Transverse colon (tissue), 4 donors: ENCODE measurements at regions not wholly inside any gene's neighbourhood (a gene's known extent, or its start where the extent isn't known, plus 50 kb on each side); places are given as distances from the start of the nearest gene placed in this dataset.

Experiments
- DNase-seq: peaks from one replicate; pipeline ENCODE4 v3.0.0-alpha.2; 2019
- H3K27ac ChIP-seq, 4 donors: fragments of 200-600 bp; sonication (generic); 2 replicates each; pipeline ENCODE4 v1.5.1; 2016 to 2018; ENCODE audit warnings: inconsistent platforms in 4 of 4
- H3K27me3 ChIP-seq: fragments of 200-600 bp; sonication (generic); 2 replicates; pipeline ENCODE4 v1.5.1; 2017; ENCODE audit warnings: inconsistent platforms
- H3K36me3 ChIP-seq, 4 donors: fragments of 200-600 bp; sonication (generic); 2 replicates each; pipeline ENCODE4 v1.5.1; 2017 to 2019; ENCODE audit warnings: inconsistent platforms in 4 of 4
- H3K4me1 ChIP-seq, 4 donors: fragments of 200-600 bp; sonication (generic); 2 replicates each; pipeline ENCODE4 v1.5.1; 2017 to 2020; ENCODE audit warnings: inconsistent platforms in 4 of 4
- H3K4me3 ChIP-seq, 4 donors: fragments of 200-600 bp; sonication (generic); 1 replicate in 1 of 4; 2 replicates in 3 of 4; pipeline versions ENCODE4 v1.5.1 to v1.6.1; 2017 to 2019; ENCODE audit warnings: inconsistent platforms in 4 of 4
- H3K9me3 ChIP-seq, 2 donors: fragments of 200-600 bp; sonication (generic); 2 replicates each; pipeline ENCODE4 v1.5.1; 2017 to 2019; ENCODE audit warnings: inconsistent platforms in 2 of 2
- EP300 ChIP-seq: sonication (generic); formaldehyde crosslinking; IDR thresholded peaks from one replicate; pipeline ENCODE4 v1.6.1; 2017; ENCODE audit warnings: antibody characterized with exemption, low read depth
- POLR2A ChIP-seq: fragments of 450-650 bp; IDR thresholded peaks from one replicate; pipeline ENCODE4 v1.6.1; 2016; ENCODE audit warnings: antibody characterized with exemption, mild to moderate bottlenecking, moderate library complexity
- POLR2AphosphoS5 ChIP-seq, 3 donors: sonication (generic); formaldehyde crosslinking; IDR thresholded peaks; one replicate each; pipeline ENCODE4 v1.6.1; 2016; ENCODE audit warnings: antibody characterized with exemption in 3 of 3
- WGBS, 2 donors: methylation state at CpG; one replicate each; pipeline ENCODE4 v1.1.5; 2018; ENCODE audit warnings: low coverage in 1 of 2; 5-methylcytosine and 5-hydroxymethylcytosine counted together
- in situ Hi-C, 4 donors: fragments of 200-750 bp; cut with MboI; loops; one replicate each; pipeline versions ENCODE4 v1.15.0 to v1.15.1; 2017; ENCODE audit warnings: low sequenced_read_pairs in 3 of 4, low pct_ligation_motif_present in 1 of 4, low pct_unique_long_range_greater_than_20kb in 1 of 4
- intact Hi-C: fragments of 100-400 bp; cut with DNase I; formaldehyde crosslinking; loops from one replicate; pipeline ENCODE4 v1.15.1; 2023; ENCODE audit warnings: low total_unique reads
- TF ChIP-seq, protein P1 (sequence below), 5 experiments: fragments of 200-600 bp in 3 of 5; fragments of 450-650 bp in 2 of 5; sonication (generic) in 3 of 5; IDR thresholded peaks; 1 replicate in 2 of 5; 2 replicates in 3 of 5; pipeline ENCODE4 v1.5.1; 2016 to 2017; ENCODE audit warnings: antibody characterized with exemption in 5 of 5, inconsistent platforms in 3 of 5, mild to moderate bottlenecking in 2 of 5, moderate library complexity in 1 of 5

DNA sequence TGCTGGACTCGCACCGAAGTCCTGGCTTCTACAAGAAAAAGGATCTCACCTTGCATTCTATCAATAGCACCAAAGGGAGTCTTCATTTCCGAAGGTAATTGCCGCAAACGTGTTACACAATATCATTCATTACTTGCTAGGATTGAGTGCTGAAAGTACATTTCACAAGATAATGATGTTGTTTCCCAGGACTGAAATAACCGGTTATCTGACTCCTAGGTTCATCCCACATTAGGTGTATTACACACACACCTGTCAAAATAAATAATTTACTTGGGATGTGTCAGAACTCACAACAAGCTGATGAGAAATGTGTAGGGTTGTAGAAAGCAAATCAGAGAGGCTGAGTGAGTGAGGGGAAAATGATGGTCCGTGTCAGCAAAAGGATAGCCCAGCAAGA is 219.4 kb upstream of the RHOBTB1 start:
- in situ Hi-C loops (no loop called here), intact Hi-C loops (no loop called here)
- Histone ChIP-seq H3K4me1 (no peaks in the 10 kb centered on the region), H3K4me3 (no peak overlapping the region), H3K36me3 (no peaks in the 10 kb centered on the region), H3K27ac (no peak overlapping the region), H3K9me3 (no peaks in the 10 kb centered on the region), H3K27me3 (no peaks in the 10 kb centered on the region)
- no peak for DNase-seq
- TF ChIP-seq POLR2AphosphoS5 (IDR thresholded peaks at IDR 0.05) (no peak), EP300 (no peak), POLR2A (no peak)
- TF ChIP-seq, protein P1, sequence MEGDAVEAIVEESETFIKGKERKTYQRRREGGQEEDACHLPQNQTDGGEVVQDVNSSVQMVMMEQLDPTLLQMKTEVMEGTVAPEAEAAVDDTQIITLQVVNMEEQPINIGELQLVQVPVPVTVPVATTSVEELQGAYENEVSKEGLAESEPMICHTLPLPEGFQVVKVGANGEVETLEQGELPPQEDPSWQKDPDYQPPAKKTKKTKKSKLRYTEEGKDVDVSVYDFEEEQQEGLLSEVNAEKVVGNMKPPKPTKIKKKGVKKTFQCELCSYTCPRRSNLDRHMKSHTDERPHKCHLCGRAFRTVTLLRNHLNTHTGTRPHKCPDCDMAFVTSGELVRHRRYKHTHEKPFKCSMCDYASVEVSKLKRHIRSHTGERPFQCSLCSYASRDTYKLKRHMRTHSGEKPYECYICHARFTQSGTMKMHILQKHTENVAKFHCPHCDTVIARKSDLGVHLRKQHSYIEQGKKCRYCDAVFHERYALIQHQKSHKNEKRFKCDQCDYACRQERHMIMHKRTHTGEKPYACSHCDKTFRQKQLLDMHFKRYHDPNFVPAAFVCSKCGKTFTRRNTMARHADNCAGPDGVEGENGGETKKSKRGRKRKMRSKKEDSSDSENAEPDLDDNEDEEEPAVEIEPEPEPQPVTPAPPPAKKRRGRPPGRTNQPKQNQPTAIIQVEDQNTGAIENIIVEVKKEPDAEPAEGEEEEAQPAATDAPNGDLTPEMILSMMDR (IDR thresholded peaks at IDR 0.05) = no peak
- WGBS, 2 donors = 90 to 95% methylated on average over 7 of the region's 7 CpGs

GRCh38 chr10:61160253-61160652 is 216.3 kb upstream of the RHOBTB1 start:
- WGBS, 2 donors = 67 to 92% methylated on average over 3 to 4 of the region's 4 CpGs
- H3K9me3 ChIP-seq = no peaks in the 10 kb centered on the region
- no peaks in the 10 kb centered on the region for H3K27me3 ChIP-seq
- no peak overlapping the region for H3K4me3 ChIP-seq
- TF ChIP-seq POLR2AphosphoS5 (IDR thresholded peaks at IDR 0.05) (no peak), EP300 (no peak), POLR2A (no peak)
- TF ChIP-seq, protein P1 (IDR thresholded peaks at IDR 0.05) = no peak
- DNase-seq = no peak
- H3K4me1 ChIP-seq = no peaks in the 10 kb centered on the region
- intact Hi-C loops (no loop called here), in situ Hi-C loops (no loop called here)
- H3K36me3 ChIP-seq = no peaks in the 10 kb centered on the region
- no peak overlapping the region for H3K27ac ChIP-seq

- TF ChIP-seq, protein P1 (IDR thresholded peaks at IDR 0.05) = no peak
- no peak for TF ChIP-seq EP300
- TF ChIP-seq POLR2AphosphoS5 (IDR thresholded peaks at IDR 0.05) = no peak
- no peak for TF ChIP-seq POLR2A
- in situ Hi-C loops = no loop called here
These were observed 215.3 kb upstream of the RHOBTB1 start for GRCh38 chr10:61159253-61159652.

GRCh38 chr10:61157182-61157581 is 213.2 kb upstream of the RHOBTB1 start:
- Histone ChIP-seq H3K27me3 (no peaks in the 10 kb centered on the region), H3K9me3 (no peaks in the 10 kb centered on the region), H3K27ac (no peak overlapping the region), H3K4me3 (no peak overlapping the region), H3K36me3 (no peaks in the 10 kb centered on the region), H3K4me1 (no peaks in the 10 kb centered on the region)
- in situ Hi-C loops (no loop called here), intact Hi-C loops (no loop called here)
- 67 to 69% methylated on average over 8 of the region's 8 CpGs for WGBS, 2 donors
- TF ChIP-seq, protein P1 (IDR thresholded peaks at IDR 0.05) = no peak
- TF ChIP-seq POLR2A (no peak), EP300 (no peak), POLR2AphosphoS5 (IDR thresholded peaks at IDR 0.05) (no peak)
- DNase-seq = no peak

More at GRCh38 chr10:61159253-61159652, 215.3 kb upstream of the RHOBTB1 start:
- Histone ChIP-seq H3K27me3 (no peaks in the 10 kb centered on the region), H3K36me3 (no peaks in the 10 kb centered on the region), H3K9me3 (no peaks in the 10 kb centered on the region), H3K4me3 (no peak overlapping the region), H3K27ac (no peak overlapping the region), H3K4me1 (no peaks in the 10 kb centered on the region)
- DNase-seq = no peak
- intact Hi-C loops = no loop called here
- WGBS, 2 donors = 67% methylated on average over 1 to 2 of the region's 2 CpGs
